ENCODE measurements at regions not wholly inside any gene's neighbourhood (a gene's known extent, or its start where the extent isn't known, plus 50 kb on each side); places are given as distances from the start of the nearest gene placed in this dataset.
A peak's percentile ranks its signal among the peaks of the same experiment; 100 is the strongest.
"Not testable (repeated sequence)": the region's sequence is repeated elsewhere in the genome, so short reads cannot be mapped to it uniquely, and the experiment has no call there.

DNA sequence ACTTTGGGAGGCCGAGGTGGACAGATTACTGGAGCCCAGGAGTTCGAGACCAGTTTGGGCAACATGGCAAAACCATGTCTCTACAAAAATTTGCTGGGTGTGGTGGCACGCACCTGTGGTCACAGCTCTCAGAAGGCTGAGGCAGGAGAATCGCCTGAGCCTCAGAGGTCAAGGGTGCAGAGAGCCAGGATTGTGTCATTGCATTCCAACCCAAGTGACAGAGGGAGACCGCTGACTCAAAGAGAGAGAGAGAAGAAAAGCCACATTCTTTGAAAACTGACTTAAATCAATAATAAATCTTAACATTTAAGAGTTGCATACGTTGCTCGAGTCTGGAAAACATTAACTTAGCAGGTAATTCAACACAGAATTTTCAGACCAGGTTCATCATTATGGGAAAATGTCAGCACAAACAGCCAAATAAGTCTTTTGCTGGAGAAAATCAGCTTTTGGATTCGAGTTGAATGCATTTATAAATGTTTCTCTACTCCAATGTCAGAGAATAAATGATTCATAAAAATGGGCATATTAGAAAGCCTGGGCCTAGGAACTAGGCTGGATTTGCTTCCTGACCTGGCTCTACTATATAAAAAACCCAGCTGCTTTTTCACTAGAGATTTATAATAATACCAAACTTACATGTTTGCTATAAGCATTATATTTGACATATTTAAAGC lies 68.3 kb upstream of the RBPJ start:
- Histone ChIP-seq H3K36me3 (replicated peaks; ENCODE audit: control insufficient read depth, insufficient read depth, low read length) (no peaks in the 10 kb centered on the region), H3K27me3 (ENCODE audit: control insufficient read depth, insufficient read depth, low read length) (no peaks in the 10 kb centered on the region), H3K4me3 (ENCODE audit: insufficient read depth, low read depth, low read length) (no peak overlapping the region)
- DNase-seq: no peak

DNA sequence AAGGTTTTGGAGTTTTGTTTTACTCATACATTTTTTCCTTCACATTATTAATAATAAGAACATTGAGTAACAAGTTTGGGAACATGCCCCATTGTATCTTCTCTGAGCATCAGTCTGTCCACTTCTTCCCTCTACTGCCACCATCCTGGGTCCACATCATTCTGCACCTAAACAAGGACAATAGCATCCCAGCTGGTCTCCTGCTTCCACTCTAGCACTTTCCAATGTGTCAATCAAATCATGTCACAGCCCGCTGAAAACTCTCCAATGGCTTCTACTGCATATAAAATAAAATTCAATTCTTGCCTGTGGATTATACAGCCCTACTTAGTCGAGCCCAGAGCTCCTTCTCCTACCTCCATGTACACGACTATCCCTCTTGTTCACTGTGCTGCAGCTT lies 66.8 kb upstream of the RBPJ start:
- Histone ChIP-seq H3K27me3 (ENCODE audit: control insufficient read depth, insufficient read depth, low read length) (no peaks in the 10 kb centered on the region), H3K4me3 (ENCODE audit: insufficient read depth, low read depth, low read length) (no peak overlapping the region), H3K36me3 (replicated peaks; ENCODE audit: control insufficient read depth, insufficient read depth, low read length) (no peaks in the 10 kb centered on the region)
- peak; percentile 20 for DNase-seq

DNA sequence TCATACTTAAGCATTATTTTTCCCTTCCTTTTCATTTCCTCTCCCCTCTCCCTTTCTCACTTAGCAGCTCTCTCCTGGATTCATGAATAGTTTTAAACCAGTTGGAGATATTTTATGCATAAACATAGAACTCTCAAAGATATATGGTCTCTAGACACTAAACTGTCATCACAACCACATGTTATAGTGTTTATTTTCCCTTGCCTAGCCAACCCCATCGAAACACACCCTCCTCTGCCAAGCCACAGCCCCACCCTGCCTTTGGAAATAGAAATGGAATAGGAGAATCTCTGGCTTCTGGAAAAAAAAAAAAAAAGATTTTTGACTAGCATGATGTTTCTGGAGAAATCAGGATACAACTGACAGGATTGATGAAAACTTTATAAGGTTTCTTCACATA lies 64.8 kb upstream of the RBPJ start:
- no peaks in the 10 kb centered on the region for H3K27me3 ChIP-seq (ENCODE audit: control insufficient read depth, insufficient read depth, low read length)
- no peak for DNase-seq

DNA sequence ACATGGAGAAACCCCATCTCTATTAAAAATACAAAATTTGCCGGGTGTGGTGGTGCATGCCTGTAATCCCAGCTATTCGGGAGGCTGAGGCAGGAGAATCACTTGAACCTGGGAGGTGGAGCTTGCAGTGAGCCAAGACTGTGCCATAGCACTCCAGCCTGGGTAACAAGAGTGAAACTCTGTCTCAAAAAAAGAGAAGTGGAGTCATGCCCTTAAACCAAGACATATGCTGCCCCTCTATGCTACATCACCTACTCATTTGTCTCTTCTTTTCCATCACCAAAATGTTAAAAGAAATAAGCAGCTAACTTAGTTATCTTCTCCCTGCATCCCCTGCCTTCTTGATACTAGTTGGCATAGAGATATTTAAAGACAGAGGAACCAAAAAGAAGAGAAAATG lies 63.4 kb upstream of the RBPJ start:
- DNase-seq: not testable (repeated sequence)

More for the DNA sequence above, 64.8 kb upstream of the RBPJ start:
- Histone ChIP-seq H3K4me3 (ENCODE audit: insufficient read depth, low read depth, low read length) (no peak overlapping the region), H3K36me3 (replicated peaks; ENCODE audit: control insufficient read depth, insufficient read depth, low read length) (no peaks in the 10 kb centered on the region)

DNA sequence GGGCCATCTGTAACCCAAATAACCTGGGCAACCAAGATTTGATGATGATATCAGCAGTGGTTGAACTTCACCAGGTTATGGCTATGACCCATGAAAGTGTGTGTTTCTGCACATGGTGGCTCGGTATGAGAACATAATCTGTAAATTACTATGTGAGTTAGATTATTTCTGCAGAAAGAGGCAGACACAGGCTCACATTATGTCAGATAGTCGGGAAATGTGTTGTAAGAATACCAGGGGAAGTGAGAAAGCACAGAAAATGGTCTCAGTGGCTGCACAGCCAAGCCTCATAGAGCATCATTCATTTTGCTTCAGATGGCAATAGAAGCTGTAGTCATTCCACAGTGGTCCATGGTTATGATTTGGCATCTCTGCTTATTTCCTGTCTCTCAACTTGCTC lies 63.0 kb upstream of the RBPJ start:
- DNase-seq: no peak
- H3K4me3 ChIP-seq (ENCODE audit: insufficient read depth, low read depth, low read length): no peak overlapping the region
- no peaks in the 10 kb centered on the region for H3K36me3 ChIP-seq (replicated peaks; ENCODE audit: control insufficient read depth, insufficient read depth, low read length)
- H3K27me3 ChIP-seq (ENCODE audit: control insufficient read depth, insufficient read depth, low read length): no peaks in the 10 kb centered on the region

More for the DNA sequence above, 63.4 kb upstream of the RBPJ start:
- not testable (repeated sequence) for H3K27me3 ChIP-seq (ENCODE audit: control insufficient read depth, insufficient read depth, low read length); H3K4me3 ChIP-seq (ENCODE audit: insufficient read depth, low read depth, low read length); H3K36me3 ChIP-seq (replicated peaks; ENCODE audit: control insufficient read depth, insufficient read depth, low read length)

DNA sequence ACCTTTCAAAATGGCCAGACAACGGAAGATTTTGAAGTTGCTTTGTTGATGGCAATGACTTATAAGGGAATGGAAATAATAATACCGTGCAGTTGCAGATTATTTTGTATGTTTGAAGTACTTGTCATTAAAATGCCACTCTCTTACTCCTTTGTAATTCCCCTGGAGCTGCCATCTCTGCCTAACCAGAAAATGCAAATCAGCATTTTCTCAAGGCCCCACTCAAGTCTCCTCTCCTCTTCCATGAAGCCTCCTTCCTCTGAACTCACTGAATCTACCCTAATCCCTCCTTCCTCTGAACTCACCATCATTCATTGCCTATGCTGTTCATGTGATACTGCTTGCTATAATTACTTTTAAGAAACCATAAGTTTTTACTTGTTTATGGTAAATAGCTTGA lies 60.2 kb upstream of the RBPJ start:
- DNase-seq: no peak
- Histone ChIP-seq H3K4me3 (ENCODE audit: insufficient read depth, low read depth, low read length) (no peak overlapping the region), H3K27me3 (ENCODE audit: control insufficient read depth, insufficient read depth, low read length) (no peaks in the 10 kb centered on the region), H3K36me3 (replicated peaks; ENCODE audit: control insufficient read depth, insufficient read depth, low read length) (no peaks in the 10 kb centered on the region)

DNA sequence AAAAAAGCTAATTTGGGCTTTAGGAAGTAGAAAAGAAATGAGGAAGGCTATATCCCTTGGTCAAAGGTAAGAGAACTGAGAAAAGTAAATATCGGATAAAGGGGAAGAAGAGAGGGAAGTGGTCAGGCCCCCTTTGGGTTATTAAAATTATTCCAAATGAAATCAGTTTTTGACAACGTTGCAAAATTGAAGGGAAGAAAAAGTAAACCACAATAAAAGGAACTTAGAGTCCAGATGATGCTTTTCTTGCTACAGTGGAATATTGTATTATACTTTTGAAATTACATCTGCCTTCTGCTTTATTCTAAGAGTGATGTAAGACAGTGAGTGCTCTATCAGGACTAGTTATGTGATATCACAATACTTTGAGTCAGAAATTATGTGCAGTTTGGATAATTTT lies 59.4 kb upstream of the RBPJ start:
- Histone ChIP-seq H3K36me3 (replicated peaks; ENCODE audit: control insufficient read depth, insufficient read depth, low read length) (no peaks in the 10 kb centered on the region), H3K4me3 (ENCODE audit: insufficient read depth, low read depth, low read length) (no peak overlapping the region), H3K27me3 (ENCODE audit: control insufficient read depth, insufficient read depth, low read length) (no peaks in the 10 kb centered on the region)
- DNase-seq: no peak

DNA sequence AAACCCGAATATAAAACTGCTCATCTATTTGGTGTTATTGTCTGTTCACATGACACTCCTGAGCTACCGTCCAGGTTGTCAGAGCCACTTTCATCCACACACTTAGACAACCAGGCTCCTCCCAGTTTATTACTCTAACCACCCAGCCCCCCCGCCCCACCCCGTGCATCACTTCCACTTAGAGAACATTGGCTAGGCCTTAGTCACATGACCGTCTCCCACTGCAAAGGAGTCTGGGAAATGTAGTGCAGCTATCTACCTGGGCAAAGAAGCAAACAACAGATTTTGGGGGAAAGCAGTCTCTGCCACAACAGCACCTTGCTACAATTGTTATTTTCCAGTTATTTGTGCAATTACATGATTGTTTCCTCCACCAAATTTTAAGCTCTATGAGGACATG lies 57.6 kb upstream of the RBPJ start:
- Histone ChIP-seq H3K27me3 (ENCODE audit: control insufficient read depth, insufficient read depth, low read length) (no peaks in the 10 kb centered on the region), H3K36me3 (replicated peaks; ENCODE audit: control insufficient read depth, insufficient read depth, low read length) (no peaks in the 10 kb centered on the region), H3K4me3 (ENCODE audit: insufficient read depth, low read depth, low read length) (no peak overlapping the region)
- DNase-seq: peak; percentile 48

DNA sequence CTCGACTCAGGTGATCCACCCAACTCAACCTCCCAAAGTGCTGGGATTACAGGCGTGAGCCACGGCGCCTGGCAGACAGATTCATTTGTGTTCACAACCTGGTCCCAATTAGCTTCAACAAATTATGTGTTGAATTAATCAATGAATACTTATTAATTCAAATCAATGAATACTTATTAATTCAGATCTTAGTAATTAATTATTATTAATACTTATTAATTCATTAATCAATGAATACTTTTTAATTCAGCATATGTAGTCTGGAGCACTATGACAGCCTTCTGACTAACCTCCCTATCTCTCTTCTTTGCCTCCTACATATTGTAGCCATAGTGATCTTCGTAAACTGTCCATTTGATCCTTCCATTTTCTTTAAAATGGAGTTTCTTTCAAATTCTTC lies 56.7 kb upstream of the RBPJ start:
- DNase-seq: no peak
- Histone ChIP-seq H3K36me3 (replicated peaks; ENCODE audit: control insufficient read depth, insufficient read depth, low read length) (no peaks in the 10 kb centered on the region), H3K4me3 (ENCODE audit: insufficient read depth, low read depth, low read length) (no peak overlapping the region), H3K27me3 (ENCODE audit: control insufficient read depth, insufficient read depth, low read length) (no peaks in the 10 kb centered on the region)

DNA sequence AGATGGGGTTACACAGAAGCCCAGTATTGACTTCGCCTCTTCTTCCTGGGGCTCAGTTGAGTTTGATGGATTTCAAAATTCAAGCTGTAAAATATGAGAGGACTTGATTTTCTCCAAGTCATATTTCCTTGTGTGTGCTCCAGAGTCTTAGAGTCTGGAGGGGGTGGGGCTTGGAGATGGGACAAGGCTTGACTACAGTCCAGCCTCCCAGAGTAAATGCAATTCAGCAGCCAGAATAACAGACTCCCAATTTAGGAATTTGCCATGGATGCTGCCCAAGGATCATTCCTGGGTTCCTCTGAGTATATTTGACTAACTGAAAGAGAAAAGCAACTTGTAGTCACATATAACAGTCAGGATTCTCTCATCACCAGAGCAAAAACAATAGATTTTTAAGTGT lies 53.7 kb upstream of the RBPJ start:
- H3K27me3 ChIP-seq (ENCODE audit: control insufficient read depth, insufficient read depth, low read length): no peaks in the 10 kb centered on the region
- no peaks in the 10 kb centered on the region for H3K36me3 ChIP-seq (replicated peaks; ENCODE audit: control insufficient read depth, insufficient read depth, low read length)
- DNase-seq: no peak
- no peak overlapping the region for H3K4me3 ChIP-seq (ENCODE audit: insufficient read depth, low read depth, low read length)

DNA sequence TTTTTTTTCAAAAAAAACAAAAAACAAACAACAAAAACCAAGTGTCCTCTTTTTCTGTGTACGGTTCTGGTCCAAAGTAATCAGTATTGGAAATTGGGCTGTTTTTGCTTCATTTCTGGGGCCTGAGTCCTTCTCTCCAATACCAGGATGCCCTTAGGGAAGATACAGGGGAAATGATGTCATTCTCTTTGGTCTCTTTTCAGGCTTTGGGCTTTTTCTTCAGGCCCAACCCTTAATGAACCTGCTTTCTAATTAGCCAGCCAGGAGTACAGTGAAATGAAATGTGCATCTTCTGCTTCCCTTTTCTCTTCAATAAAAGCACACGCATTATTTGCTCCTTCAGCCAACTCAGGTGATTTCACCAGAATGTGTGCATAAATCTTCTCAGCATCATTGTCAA lies 52.6 kb upstream of the RBPJ start:
- Histone ChIP-seq H3K27me3 (ENCODE audit: control insufficient read depth, insufficient read depth, low read length) (no peaks in the 10 kb centered on the region), H3K36me3 (replicated peaks; ENCODE audit: control insufficient read depth, insufficient read depth, low read length) (no peaks in the 10 kb centered on the region), H3K4me3 (ENCODE audit: insufficient read depth, low read depth, low read length) (no peak overlapping the region)
- DNase-seq: no peak

DNA sequence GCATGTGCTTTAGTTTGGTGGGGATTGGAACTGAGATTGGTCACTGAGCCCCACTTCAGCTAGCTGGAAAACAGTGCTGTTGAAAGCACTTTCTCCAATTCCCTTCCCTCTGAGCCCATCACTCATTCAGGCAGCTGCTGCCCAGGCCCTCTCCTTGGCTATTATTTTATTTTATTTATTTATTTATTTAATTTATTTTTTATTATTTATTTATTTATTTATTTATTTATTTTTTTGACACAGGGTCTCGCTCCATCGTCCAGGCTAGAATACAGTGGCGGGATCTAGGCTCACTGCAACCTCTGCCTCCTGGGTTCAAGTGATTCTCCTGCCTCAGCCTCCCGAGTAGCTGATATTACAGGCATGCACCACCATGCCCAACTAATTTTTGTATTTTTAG lies 51.8 kb upstream of the RBPJ start:
- Histone ChIP-seq H3K36me3 (replicated peaks; ENCODE audit: control insufficient read depth, insufficient read depth, low read length) (no peaks in the 10 kb centered on the region), H3K4me3 (ENCODE audit: insufficient read depth, low read depth, low read length) (no peak overlapping the region), H3K27me3 (ENCODE audit: control insufficient read depth, insufficient read depth, low read length) (no peaks in the 10 kb centered on the region)
- no peak for DNase-seq
